A204.1 (cell line): ENCODE measurements at regions not wholly inside any gene's neighbourhood (a gene's known extent, or its start where the extent isn't known, plus 50 kb on each side); places are given as distances from the start of the nearest gene placed in this dataset.

Experiments used
- FAIRE-seq: peaks from 2 replicates; lab custom pipeline; 2012; peaks lifted over from hg19 to GRCh38; lab: Jason Lieb, UNC

DNA sequence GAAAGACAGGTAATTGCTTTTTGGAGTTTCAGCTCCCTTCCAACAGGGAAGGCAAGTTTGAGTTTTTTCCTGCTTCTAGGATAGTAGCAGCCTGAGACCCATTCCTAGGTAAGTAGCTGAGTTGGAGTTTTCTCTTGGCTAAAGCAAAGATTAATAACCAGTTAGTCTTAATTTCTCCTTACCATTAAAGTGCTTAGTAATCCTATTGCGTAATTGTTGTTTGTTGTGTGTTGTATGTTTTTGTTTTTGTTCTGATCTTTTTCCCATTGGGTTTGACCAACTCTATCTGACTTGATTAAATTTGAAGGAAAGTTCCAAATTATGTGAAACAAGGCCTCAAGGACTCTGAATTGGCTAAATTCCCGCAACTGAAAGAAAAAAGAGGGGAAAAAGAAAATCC, 83.5 kb downstream of the TBX22 start:
- no peak for FAIRE-seq

DNA sequence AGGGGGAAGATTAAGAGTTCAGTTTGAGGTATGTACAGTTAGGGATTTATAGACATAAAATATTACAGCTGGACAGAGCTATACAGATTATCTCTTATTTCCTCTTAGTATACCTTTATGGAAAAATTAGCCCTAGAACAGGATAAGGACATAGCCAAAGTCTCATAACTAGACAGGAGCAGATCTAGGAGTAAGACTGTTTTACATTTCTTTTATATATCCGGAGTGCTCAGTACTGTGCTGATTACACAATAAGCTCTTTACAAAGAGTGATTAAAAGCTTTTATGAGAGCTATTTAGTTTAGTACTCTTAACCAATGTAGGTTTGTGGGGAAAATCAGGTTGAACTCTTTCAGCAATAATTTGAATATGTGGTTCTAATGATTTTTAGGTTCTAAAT, 105.8 kb downstream of the TBX22 start:
- no peak for FAIRE-seq

DNA sequence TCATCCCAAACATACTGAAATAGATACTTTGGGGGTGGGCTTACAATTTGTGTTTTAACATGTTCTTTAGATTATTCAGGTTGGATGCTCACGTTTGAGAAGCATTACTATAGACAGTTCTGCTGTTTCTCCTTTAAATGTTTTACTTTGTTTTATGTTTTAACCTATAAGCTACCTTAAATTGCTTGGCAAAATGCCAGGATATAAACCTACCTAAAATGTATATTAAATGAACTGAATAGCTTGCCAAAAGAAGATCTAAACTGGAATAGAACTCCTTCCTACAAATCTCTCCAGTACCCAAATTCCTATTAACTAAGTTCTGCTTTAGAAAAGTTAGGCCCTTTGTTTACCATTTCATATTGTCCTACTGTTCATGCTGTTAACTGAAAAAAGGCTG, 124.4 kb downstream of the TBX22 start:
- no peak for FAIRE-seq

DNA sequence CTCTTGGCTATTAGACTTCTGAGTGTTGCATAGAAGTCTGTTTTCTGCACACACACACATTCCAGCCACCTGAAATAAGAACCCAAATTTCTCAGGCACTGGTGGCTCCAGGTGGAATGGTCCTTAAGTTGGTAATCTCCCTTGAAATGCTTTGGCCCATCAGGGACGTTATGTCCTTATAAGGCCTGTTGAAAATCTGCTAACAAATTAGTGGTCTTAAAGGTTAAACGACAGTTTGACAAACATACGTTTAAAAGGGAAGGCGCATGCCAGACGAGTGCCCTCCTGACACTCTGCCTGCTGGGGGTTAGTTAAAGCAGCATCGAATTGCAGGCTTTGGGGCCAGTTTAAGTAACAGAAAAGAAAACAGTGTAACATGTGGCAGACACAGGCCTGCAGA, 125.0 kb downstream of the TBX22 start:
- FAIRE-seq, result no peak

DNA sequence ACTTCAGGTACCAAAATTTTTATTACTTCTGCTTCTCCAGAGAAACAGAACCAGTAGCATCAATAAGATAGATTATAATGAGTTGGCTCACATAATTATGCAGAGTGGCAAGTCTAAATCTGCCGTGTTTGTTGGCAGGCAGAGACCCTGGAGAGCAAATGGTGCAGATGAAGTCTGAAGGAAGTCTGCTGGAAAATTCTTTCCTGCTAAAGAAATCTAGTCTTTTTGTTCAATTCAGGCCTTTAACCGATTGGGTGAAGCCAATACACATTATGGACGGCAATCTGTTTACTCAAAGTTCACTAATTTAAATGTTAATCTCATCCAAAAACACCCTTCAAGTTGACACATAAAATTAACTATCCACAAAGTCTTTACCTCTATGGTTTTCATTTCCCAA, 156.0 kb downstream of the TBX22 start:
- FAIRE-seq, result no peak

DNA sequence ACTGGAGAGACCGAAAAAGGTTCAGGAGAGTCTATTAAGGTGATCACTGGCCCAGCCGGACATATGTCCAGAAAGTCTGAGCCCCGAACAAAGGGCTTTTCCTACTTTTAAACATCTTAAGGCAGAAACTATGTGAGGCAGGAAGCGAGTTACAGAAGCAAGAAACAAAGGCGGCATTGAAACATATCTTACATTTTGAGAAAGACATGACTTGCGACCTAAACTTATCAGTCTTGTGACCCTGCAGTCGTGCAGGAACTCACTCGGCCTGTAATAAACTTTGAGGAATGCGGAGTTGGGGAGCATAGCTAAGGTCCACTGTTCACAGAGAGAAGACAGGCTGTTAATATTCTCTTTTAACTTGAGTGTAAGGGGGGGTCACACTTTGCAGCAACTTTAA, 158.7 kb downstream of the TBX22 start:
- FAIRE-seq, result no peak

DNA sequence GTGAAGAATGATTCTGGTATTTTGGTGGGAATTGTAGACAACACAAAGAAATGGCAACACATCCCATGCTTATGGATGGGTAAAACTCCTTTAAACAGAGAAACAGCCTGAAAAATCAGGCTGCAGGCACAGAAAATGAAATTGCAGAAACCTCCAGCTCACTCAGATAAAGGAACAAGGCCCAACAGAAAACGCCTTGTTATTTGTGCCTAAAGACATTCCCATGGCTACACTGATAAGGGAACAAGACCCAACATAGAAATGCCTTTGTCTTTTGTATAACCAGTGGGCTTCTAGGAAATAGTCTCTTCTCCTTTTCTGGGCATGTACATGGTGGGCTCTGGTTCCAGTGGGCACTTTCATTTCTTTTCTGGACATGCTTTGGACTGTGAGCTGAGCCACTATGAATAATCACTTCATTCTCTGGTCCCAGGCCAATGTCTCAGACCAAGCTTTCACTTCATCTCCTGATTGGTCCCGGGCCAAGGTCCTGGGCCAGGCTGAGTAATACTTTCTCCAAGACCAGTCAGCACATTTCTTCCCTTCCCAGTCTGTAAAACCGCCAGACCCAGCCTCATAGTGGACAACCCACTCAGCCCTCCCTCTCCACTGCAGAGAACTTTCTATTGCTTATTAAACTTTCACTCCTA, 160.5 kb downstream of the TBX22 start:
- FAIRE-seq, result no peak

DNA sequence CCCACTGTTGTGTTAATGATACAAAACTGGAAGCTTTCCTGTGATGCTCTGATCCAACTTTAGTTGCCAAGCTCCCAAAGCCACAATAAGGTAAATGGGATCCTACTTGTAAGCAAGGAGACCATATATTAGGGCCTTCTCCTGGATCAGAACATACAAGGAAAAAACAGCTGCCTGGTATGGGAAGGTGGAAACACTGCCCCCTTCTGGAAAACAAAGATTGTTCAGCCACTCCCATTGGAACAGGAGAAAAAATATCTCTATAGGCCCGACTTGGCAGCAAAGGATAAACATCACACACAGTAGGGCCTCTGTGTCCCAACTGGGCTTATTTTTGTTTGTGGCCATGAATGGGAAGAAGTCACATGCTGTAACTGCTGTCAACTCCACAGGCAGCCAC, 166.5 kb downstream of the TBX22 start:
- FAIRE-seq, result no peak

DNA sequence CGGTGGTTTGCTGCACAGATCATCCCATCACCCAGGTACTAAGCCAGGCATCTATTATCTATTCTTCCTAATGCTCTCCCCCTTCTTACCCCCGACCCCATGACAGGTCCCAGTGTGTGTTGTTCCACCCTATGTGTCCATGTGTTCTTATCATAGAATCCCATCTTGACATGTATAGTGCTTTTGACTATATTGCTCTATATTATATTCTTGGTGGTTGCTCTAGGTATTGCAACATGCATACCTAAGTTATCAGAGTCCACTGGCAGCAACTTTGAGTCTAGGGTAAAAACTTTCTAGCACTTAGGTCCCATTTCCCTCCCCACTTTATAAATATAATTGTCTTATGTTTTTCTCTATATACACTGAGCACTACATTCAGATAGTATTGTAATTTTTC, 170.3 kb downstream of the TBX22 start:
- no peak for FAIRE-seq

DNA sequence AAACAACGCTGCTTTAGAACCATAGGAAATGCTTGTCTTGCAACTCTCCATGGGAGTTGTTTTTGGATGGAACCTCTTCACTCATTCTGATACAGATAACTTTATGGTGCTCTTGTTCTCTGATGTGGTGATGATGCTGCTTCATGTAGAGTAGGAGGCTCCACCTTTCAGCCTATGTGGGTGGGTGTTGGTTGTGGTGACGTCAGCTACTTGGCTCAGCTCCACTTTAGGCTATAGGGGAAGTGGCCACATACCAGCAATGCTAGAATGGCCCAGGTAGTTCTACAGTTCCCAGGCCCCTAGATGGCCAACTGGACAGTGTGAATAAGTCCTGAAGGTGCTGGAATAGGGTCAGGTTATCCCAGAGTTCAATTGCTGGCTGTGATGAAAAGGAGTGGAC, 192.1 kb downstream of the TBX22 start:
- no peak for FAIRE-seq

DNA sequence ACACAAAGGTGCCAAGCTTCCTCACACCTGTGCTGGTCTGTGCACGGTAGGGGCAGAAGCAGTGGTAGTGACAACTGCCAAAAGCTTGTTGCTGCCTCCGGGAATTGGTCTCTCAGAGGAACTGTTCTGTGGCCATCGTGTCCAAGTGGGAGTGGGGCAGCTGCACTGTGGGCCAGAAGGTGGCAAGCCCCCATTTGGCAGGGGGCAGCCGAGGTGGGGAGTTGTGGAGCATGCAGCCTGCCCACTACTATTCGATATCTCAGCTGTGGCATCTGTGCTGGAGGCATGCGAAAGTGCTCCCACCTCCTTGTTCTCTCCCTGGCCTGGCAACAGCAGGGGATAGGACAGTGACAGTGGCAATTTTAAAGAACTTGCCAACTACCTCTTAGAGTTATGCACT, 192.8 kb downstream of the TBX22 start:
- no peak for FAIRE-seq

DNA sequence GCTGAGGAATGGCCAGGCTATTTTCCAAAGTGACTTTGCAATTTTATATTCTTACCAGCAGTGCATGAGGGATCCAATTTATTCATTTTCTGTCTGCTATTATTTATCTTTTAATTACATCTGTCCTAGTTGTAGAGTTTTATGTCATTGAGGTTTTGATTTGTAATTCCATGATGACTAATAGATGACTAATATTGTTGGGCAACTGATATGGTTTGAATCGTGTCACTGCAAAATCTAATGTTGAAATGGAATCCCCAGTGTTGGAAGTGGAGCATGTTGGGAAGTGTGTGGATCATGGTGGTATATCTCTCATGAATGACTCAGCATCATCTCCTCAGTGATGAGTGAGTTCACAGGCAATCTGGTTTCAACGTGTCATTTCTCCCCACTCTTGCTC, 201.5 kb downstream of the TBX22 start:
- FAIRE-seq, result no peak

DNA sequence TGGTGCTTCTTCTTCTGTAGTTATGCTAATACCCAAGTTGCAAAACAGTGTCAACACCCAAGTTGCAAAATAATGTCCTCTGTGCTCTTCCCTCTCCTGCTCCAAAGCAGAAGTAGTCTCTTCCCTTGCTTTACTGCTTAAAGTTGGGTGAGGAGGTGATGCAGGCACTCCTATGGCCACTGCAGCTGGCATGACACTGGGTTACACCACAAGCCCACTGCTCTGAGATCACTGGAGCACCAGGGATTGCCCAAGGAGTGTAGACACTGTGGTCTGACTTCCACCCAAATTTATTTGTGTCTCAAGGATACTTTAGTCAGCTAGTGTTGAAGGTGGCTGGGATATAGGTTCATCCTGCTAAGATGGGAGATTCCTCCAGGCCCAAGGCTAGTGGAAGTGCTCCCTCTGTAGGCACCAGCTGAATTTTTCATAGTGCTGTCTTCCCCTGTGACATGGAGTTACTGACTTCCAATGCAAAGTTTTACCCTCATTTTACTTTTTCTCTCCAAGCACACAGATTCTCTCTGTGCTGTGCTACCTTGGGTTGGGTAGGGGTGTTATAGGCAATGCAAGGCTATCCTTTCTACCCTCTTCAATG, 196.2 kb upstream of the TENT5D start:
- FAIRE-seq, result no peak

DNA sequence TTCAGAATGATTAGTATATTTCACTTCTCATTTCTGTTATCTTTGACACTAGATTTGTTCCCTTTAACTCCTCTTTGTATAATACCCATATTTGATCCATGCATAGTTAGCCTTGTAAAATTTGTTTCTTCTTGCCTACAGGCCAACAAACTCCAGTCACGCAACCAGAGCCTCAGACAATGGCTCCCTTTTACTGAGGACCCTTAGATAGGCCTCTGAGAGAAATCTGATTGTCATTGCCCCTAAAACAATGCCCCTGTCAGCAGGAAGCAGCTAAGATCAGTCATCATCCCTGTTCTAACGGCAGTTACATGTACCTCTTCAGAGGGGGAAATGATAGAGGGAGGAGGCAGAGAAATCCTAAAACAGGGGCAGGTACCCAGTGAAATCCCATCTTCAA, 190.6 kb upstream of the TENT5D start:
- FAIRE-seq, result no peak

DNA sequence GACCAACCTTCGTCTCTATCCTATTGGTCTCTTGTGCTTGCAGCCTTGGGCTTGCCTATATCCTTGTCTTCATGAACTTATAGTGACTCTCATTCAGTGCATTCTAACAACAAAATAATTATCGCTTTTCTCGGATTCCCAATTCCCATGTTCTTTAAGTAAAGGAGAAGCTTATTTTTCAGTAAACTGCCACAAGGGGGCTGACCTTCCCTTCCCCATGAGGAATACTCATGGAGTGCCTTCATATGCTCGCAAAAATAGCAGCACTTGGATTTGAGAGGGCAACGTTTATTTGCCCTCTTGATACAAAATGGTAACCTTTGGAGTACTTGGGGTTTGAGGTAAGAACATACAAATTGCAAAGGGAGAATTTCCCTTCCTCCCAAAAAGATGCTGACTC, 183.2 kb upstream of the TENT5D start:
- no peak for FAIRE-seq

DNA sequence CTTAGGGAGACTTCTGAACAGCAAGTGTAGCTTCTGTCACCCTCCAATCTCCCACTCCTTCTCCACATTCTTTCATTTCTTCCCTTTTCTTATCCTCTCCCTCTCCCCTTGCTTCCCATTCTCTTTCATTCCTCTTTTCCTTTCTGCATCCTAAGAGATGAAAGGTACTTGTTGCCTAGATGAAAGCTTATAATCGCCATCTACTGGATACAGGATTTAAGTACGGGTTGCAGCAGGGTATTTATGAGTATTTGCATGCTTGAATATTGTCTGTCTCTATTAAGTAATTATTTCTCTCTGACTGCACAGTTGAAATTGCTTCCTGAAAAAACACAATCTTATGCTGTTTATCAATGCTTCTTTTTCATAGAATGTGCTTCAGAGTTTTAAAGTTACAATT, 174.0 kb upstream of the TENT5D start:
- peak; percentile 89 for FAIRE-seq

DNA sequence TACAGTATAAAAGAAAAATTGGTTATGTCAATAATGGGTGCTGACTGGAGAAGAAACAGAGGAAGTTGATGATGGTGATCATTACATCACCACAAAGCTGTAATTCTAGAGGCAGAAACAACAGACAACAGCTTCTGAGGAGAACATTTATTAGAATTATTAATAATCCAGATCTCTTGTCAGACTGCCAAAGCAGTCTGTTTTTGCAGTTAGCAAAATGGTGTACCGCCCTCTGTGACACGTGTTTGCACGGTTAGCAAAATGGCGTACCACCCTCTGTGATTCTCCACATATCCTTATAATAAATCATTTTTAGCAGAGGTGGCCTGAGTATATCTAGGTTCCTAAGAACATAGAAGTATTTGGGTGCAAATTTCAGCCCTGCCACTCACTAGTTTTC, 154.0 kb upstream of the TENT5D start:
- FAIRE-seq, result no peak

DNA sequence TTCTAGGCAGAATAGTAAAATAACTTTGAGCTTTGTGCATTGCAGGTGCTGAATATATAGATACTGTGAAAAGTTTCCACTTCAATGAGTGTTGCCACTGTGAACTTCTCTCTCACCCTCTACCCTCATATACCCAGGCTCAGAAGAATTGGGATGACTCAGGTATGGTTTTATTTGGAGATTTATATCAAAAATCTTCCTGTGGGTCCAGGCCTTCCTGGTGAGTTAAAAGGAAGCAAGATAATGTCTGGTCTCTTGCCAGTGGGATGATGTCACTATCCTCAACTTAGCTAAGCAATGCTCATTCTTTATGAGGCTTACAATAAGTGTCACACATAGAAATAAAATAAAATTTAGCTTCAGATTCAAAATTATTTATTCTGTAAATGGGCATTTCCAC, 153.3 kb upstream of the TENT5D start:
- no peak for FAIRE-seq

DNA sequence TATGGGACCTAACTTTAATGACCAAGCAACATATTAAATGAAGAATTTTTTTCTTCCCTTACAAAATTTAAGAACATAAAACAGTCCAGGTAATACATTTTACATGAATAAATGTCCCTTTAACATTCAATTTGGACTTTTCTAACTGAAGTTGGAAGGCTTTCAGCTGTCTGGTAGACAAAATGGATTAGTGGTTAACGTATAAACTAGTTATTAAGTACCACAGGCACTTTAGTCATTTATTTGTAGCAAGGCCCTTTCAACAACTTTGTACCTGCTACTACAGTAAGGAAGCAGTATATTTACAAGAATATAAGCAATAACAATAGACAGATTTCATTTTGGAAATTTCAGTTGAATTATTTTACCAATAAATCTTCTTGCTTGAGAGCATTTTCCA, 152.5 kb upstream of the TENT5D start:
- no peak for FAIRE-seq

DNA sequence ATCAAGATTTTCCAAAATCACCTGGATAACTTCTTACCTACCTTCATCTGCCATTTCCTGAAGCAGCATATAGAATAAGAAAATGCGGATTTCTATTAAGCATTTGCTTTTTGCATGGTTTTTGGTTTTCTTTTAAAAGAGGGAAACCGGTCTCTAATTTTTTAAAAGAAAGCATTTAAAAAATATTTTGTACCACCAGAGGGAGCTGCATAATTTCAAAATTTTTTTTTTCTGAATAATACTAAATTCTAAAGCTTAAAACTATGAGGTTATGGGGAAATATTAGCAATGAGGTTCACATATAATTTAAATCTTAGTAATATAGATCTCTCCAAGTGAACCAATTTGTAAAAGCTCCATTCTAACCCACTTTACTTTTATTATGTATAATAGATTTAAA, 137.7 kb upstream of the TENT5D start:
- FAIRE-seq, result peak; percentile 99

DNA sequence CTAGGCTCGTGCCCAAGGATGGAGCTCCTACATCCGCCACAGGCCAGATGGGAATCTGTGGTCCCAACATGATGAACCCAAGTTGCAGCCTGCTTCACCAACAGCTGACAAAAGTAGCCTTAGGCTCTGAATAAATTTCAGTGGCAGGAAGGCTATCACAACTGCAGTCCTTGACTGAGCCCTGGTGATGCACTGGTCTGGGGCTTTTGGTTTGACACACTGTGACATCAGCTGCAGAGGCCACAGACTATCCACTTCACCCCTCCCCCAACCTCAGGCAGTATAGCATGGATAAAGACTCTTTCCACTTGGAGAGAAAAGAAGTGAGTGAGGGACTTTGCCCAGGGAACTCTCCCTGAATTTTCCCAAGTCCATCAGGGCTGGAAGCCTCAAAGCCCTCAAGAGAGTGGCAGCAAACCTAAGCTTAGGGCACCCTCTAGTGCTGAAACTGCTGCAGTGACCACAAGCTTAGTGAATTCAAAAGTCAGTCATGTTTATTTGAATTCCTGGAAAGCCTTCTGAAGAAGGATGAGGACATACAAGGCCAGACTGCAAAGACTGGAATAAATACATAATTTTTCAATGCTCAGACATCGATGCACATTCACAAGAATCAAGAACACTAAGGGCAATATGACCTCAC, 135.0 kb upstream of the TENT5D start:
- FAIRE-seq, result peak; percentile 57

DNA sequence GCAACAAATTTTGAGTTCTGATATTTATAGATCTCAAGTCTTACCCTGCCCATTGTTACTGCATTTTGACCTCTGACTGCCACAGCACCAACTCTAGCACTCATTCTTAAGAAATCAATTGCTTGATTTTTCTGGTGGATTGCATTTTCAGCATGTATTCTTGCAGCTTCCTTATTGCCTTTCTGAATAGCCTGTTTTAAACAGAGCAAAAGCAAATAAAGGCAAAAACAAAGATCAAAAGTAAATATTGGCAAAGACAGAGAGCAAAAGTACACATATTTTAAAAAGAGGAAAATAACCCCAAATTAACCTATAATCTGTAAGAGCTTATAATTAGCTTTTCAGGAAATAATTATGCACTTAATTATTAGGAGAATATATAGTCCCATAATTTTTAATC, 129.4 kb upstream of the TENT5D start:
- FAIRE-seq, result no peak

DNA sequence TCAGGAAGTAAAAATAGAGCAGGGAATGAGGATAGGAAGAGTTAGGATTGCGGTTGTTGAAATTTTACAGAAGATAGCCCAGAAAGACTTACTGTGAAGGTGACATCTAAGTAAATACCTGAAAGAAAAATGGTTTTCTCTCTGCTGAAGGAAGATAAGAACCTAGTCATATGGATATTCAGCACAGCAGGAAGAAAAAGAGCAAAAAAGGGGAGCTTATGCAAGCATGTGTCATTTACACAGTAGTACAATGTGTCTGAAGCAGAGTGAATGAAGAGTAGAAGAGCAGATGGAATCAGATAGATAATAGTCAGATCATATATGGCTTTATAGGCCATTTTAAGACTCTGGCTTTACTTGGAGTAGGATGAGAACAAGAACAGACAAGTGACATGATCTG, 126.9 kb upstream of the TENT5D start:
- FAIRE-seq, result no peak

DNA sequence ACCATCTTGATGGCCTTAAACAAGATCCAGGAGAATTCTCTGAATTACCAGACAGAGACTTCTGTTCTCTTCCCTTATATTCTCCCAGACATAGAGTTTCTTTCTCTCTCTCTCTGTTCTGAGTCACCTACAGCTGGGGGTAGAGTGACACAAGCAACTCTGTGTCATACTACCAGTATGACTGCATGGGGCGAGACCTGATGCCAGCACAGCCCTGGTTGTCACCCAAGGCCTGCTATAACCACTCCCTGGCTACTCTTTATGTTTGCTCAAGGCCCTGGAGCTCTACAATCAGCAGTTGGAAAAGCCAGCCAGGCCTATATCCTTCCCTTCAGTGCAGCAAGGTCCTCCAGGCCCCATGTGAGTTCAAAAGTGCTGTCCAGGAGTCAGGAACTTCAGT, 114.2 kb upstream of the TENT5D start:
- no peak for FAIRE-seq
